Activated CD8-positive, alpha-beta memory T cell treated with anti-CD3 and anti-CD28 coated beads, Interleukin-2, amount 50 U/mL, for 24 hours (primary cell): ENCODE measurements at regions not wholly inside any gene's neighbourhood (a gene's known extent, or its start where the extent isn't known, plus 50 kb on each side); places are given as distances from the start of the nearest gene placed in this dataset.
A peak's percentile ranks its signal among the peaks of the same experiment; 100 is the strongest.
"Not testable (repeated sequence)": the region's sequence is repeated elsewhere in the genome, so short reads cannot be mapped to it uniquely, and the experiment has no call there.

Experiments
- DNase-seq: peaks from one replicate; pipeline ENCODE4 v3.0.0-alpha.2; 2020; ENCODE audit errors: extremely low read depth

GRCh38 chr7:114806590-114807162 is 115.2 kb upstream of the MDFIC start:
- no peak for DNase-seq

- DNase-seq = no peak
Observed at GRCh38 chr7:114812570-114812969, 109.3 kb upstream of the MDFIC start.

GRCh38 chr7:114813624-114814023 is 108.3 kb upstream of the MDFIC start:
- DNase-seq = no peak

GRCh38 chr7:114817036-114817435 is 104.9 kb upstream of the MDFIC start:
- not testable (repeated sequence) for DNase-seq

- no peak for DNase-seq
Observed at GRCh38 chr7:114818501-114818900, 103.4 kb upstream of the MDFIC start.

GRCh38 chr7:114819616-114820362 is 102.1 kb upstream of the MDFIC start:
- DNase-seq = no peak

GRCh38 chr7:114821030-114821900 is 100.6 kb upstream of the MDFIC start:
- no peak for DNase-seq

- no peak for DNase-seq
Observed at GRCh38 chr7:114822131-114822530, 99.8 kb upstream of the MDFIC start.

GRCh38 chr7:114822844-114823243 is 99.0 kb upstream of the MDFIC start:
- no peak for DNase-seq

GRCh38 chr7:114823290-114823689 is 98.6 kb upstream of the MDFIC start:
- DNase-seq = no peak

GRCh38 chr7:114825423-114825951 is 96.4 kb upstream of the MDFIC start:
- DNase-seq = peak; percentile 29

- no peak for DNase-seq
Observed at GRCh38 chr7:114830952-114831351, 90.9 kb upstream of the MDFIC start.

- DNase-seq = no peak
Observed at GRCh38 chr7:114832906-114833595, 88.8 kb upstream of the MDFIC start.

- DNase-seq = no peak
Observed at GRCh38 chr7:114835303-114835702, 86.6 kb upstream of the MDFIC start.

GRCh38 chr7:114835861-114836260 is 86.0 kb upstream of the MDFIC start:
- no peak for DNase-seq

GRCh38 chr7:114842551-114843065 is 79.3 kb upstream of the MDFIC start:
- no peak for DNase-seq

- no peak for DNase-seq
Observed at GRCh38 chr7:114843102-114843501, 78.8 kb upstream of the MDFIC start.

GRCh38 chr7:114851406-114852061 is 70.4 kb upstream of the MDFIC start:
- no peak for DNase-seq

GRCh38 chr7:114852293-114852692 is 69.6 kb upstream of the MDFIC start:
- DNase-seq = no peak

- DNase-seq = no peak
Observed at GRCh38 chr7:114853189-114853588, 68.7 kb upstream of the MDFIC start.

GRCh38 chr7:114854369-114854768 is 67.5 kb upstream of the MDFIC start:
- DNase-seq = no peak
